ENCODE measurements at regions not wholly inside any gene's neighbourhood (a gene's known extent, or its start where the extent isn't known, plus 50 kb on each side); places are given as distances from the start of the nearest gene placed in this dataset.

DNA sequence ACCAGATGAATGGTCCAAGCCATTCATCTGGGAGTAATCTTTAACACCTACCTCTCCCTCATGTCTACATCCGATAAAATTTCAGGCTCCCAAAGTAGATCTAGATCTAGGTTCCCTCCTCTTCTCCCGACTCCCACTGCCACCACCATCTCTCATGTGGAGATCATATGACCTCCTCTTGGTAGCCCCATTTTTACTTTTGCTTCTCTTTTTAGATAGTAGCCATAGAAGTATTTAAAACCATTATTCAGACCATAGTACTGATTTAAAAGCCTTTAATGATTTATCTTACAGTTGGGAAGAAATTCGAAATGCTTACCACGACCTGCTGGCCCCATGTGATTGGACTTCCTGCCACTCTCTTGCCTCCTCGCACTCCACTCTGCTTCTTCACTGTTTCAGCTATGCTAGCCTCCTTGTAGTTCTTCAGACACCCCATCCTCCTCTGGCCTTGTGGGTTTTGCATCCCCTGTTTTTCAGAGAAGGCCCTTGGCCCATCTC is 98.5 kb downstream of the RASSF10 start:
- Histone ChIP-seq H4K20me1 (replicated peaks; ENCODE audit: control insufficient read depth, extremely low read depth, insufficient read depth, low read length) (no peaks in the 10 kb centered on the region), H3K9ac (replicated peaks; ENCODE audit: extremely low read depth, insufficient read depth, low read length) (no peak overlapping the region), H3K9me1 (replicated peaks; ENCODE audit: control insufficient read depth, extremely low read depth, insufficient read depth, low read length) (no peaks in the 10 kb centered on the region), H3K4me2 (ENCODE audit: insufficient read depth, low read length) (no peak overlapping the region), H3K4me1 (ENCODE audit: control insufficient read depth, extremely low read depth, insufficient read depth, low read length) (peaks cover 47% of the 10 kb centered on the region), H3K36me3 (ENCODE audit: control insufficient read depth in 2 of 2, extremely low read depth in 1 of 2, insufficient read depth in 2 of 2, low read length in 2 of 2) (no peaks in the 10 kb centered on the region), H3K9me3 (replicated peaks; ENCODE audit: control insufficient read depth, insufficient read depth, low read length) (no peaks in the 10 kb centered on the region), H2AFZ (ENCODE audit: low read depth, low read length) (no peak overlapping the region), H3K4me3 (replicated peaks in 1 of 3; ENCODE audit: insufficient read depth in 1 of 3, low read depth in 1 of 3, low read length in 3 of 3) (no peak overlapping the region), H3K27me3 (ENCODE audit: control insufficient read depth in 2 of 2, insufficient read depth in 2 of 2, low read length in 2 of 2) (no peaks in the 10 kb centered on the region), H3K27ac (ENCODE audit: insufficient read depth, low read depth, low read length) (no peak overlapping the region), H3K79me2 (ENCODE audit: control insufficient read depth, insufficient read depth, low read length) (no peaks in the 10 kb centered on the region)
- CTCF ChIA-PET, result no interaction called here
- DNase-seq (ENCODE audit: low read depth, low spot score), result no peak
- dilution Hi-C loops (cut with MboI; ENCODE audit: extremely low pct_ligation_motif_present, low sequenced_read_pairs), result no loop called here
- no peak for TF ChIP-seq GATA2 (IDR thresholded peaks at IDR 0.05; ENCODE audit: insufficient read depth, insufficient read length, low read depth, low read length)
- TF ChIP-seq EZH2 (IDR thresholded peaks at IDR 0.05; ENCODE audit: borderline replicate concordance, low read depth, low read length, severe bottlenecking), result no peak
- TF ChIP-seq POLR2AphosphoS5 (IDR thresholded peaks at IDR 0.05; ENCODE audit: insufficient read depth, low read depth, low read length), result no peak
- TF ChIP-seq, protein P1, sequence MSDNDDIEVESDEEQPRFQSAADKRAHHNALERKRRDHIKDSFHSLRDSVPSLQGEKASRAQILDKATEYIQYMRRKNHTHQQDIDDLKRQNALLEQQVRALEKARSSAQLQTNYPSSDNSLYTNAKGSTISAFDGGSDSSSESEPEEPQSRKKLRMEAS (IDR thresholded peaks at IDR 0.05; ENCODE audit: insufficient read depth, insufficient read length), result no peak
- no peak for TF ChIP-seq POLR2A (IDR thresholded peaks at IDR 0.05; ENCODE audit: low read depth, low read length)
- no TSS peak for BruUV-seq (replicated peaks)
- intact Hi-C loops (cut with micrococcal nuclease), result loop anchor here (5.0 kb wide), 2 partner anchors 100 to 155 kb away; partner anchors contain the start of gene RASSF10
- FAIRE-seq, result no peak
- POLR2A ChIA-PET, result no interaction called here

DNA sequence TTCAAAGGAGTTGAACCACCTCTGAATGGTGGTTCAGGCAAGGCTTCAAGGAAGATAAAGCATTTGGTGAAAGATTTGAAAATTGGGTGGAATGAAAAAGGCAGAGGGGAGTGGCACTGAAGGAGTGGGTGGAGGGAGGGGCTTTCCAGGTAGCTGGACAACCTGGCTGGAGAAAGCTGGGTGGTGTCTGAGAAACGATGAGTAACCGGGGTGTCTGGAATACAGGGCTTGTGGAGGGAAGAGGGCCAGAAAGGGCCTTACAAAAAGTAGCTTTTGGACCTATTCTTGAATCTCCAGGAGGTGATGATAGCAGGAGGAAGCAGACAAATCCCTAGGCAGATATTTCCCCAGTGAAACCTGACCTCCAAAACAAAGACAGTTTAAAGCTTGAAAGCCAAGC is 99.3 kb downstream of the RASSF10 start:
- no peak overlapping the region for H3K27ac ChIP-seq (ENCODE audit: insufficient read depth, low read depth, low read length)
- DNase-seq (ENCODE audit: low read depth, low spot score) (no peak), FAIRE-seq (no peak)
- H3K9ac ChIP-seq (replicated peaks; ENCODE audit: extremely low read depth, insufficient read depth, low read length), result no peak overlapping the region
- no peak overlapping the region for H3K4me3 ChIP-seq (replicated peaks in 1 of 3; ENCODE audit: insufficient read depth in 1 of 3, low read depth in 1 of 3, low read length in 3 of 3)
- CTCF ChIA-PET, result no interaction called here
- no peaks in the 10 kb centered on the region for H3K9me1 ChIP-seq (replicated peaks; ENCODE audit: control insufficient read depth, extremely low read depth, insufficient read depth, low read length)
- POLR2A ChIA-PET, result no interaction called here
- no peak overlapping the region for H2AFZ ChIP-seq (ENCODE audit: low read depth, low read length)
- H3K4me1 ChIP-seq (ENCODE audit: control insufficient read depth, extremely low read depth, insufficient read depth, low read length), result peaks cover 47% of the 10 kb centered on the region
- H3K9me3 ChIP-seq (replicated peaks; ENCODE audit: control insufficient read depth, insufficient read depth, low read length), result no peaks in the 10 kb centered on the region
- no peaks in the 10 kb centered on the region for H3K79me2 ChIP-seq (ENCODE audit: control insufficient read depth, insufficient read depth, low read length)
- no peaks in the 10 kb centered on the region for H3K36me3 ChIP-seq (ENCODE audit: control insufficient read depth in 2 of 2, extremely low read depth in 1 of 2, insufficient read depth in 2 of 2, low read length in 2 of 2)
- intact Hi-C loops (cut with micrococcal nuclease), result loop anchor here (5.0 kb wide), 2 partner anchors 101 to 154 kb away; partner anchors contain the start of gene RASSF10
- no peak overlapping the region for H3K4me2 ChIP-seq (ENCODE audit: insufficient read depth, low read length)
- no peaks in the 10 kb centered on the region for H4K20me1 ChIP-seq (replicated peaks; ENCODE audit: control insufficient read depth, extremely low read depth, insufficient read depth, low read length)
- dilution Hi-C loops (cut with MboI; ENCODE audit: extremely low pct_ligation_motif_present, low sequenced_read_pairs), result no loop called here
- no TSS peak for BruUV-seq (replicated peaks)
- TF ChIP-seq, protein P2, sequence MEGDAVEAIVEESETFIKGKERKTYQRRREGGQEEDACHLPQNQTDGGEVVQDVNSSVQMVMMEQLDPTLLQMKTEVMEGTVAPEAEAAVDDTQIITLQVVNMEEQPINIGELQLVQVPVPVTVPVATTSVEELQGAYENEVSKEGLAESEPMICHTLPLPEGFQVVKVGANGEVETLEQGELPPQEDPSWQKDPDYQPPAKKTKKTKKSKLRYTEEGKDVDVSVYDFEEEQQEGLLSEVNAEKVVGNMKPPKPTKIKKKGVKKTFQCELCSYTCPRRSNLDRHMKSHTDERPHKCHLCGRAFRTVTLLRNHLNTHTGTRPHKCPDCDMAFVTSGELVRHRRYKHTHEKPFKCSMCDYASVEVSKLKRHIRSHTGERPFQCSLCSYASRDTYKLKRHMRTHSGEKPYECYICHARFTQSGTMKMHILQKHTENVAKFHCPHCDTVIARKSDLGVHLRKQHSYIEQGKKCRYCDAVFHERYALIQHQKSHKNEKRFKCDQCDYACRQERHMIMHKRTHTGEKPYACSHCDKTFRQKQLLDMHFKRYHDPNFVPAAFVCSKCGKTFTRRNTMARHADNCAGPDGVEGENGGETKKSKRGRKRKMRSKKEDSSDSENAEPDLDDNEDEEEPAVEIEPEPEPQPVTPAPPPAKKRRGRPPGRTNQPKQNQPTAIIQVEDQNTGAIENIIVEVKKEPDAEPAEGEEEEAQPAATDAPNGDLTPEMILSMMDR (IDR thresholded peaks at IDR 0.05; ENCODE audit: extremely low read depth in 1 of 2, insufficient read depth in 1 of 2, low read depth in 1 of 2, low read length in 2 of 2), result no peak
- no peak for TF ChIP-seq POLR2A (IDR thresholded peaks at IDR 0.05; ENCODE audit: low read depth, low read length)
- no peak for TF ChIP-seq POLR2AphosphoS5 (IDR thresholded peaks at IDR 0.05; ENCODE audit: insufficient read depth, low read depth, low read length)
- no peak for TF ChIP-seq FOS (IDR thresholded peaks at IDR 0.05; ENCODE audit: borderline replicate concordance, insufficient read depth, low read length)
- no peak for TF ChIP-seq MYC (IDR thresholded peaks at IDR 0.05; ENCODE audit: low read depth, low read length)
- no peak for TF ChIP-seq EZH2 (IDR thresholded peaks at IDR 0.05; ENCODE audit: borderline replicate concordance, low read depth, low read length, severe bottlenecking)
- TF ChIP-seq JUN (IDR thresholded peaks at IDR 0.05; ENCODE audit: borderline replicate concordance, insufficient read depth, insufficient read length, low read depth), result no peak
- TF ChIP-seq, protein P1 (IDR thresholded peaks at IDR 0.05; ENCODE audit: insufficient read depth, insufficient read length), result no peak
- TF ChIP-seq GATA2 (IDR thresholded peaks at IDR 0.05; ENCODE audit: insufficient read depth, insufficient read length, low read depth, low read length), result no peak
- no peaks in the 10 kb centered on the region for H3K27me3 ChIP-seq (ENCODE audit: control insufficient read depth in 2 of 2, insufficient read depth in 2 of 2, low read length in 2 of 2)

Measured in endothelial cell of umbilical vein (primary cell).